Putamen (tissue), 1 donor: ENCODE measurements at regions not wholly inside any gene's neighbourhood (a gene's known extent, or its start where the extent isn't known, plus 50 kb on each side); places are given as distances from the start of the nearest gene placed in this dataset.
"Not testable (repeated sequence)": the region's sequence is repeated elsewhere in the genome, so short reads cannot be mapped to it uniquely, and the experiment has no call there.

Experiments used
- DNase-seq: peaks from one replicate; pipeline ENCODE4 v3.0.0-alpha.2; 2016; ENCODE audit warnings: low spot score

DNA sequence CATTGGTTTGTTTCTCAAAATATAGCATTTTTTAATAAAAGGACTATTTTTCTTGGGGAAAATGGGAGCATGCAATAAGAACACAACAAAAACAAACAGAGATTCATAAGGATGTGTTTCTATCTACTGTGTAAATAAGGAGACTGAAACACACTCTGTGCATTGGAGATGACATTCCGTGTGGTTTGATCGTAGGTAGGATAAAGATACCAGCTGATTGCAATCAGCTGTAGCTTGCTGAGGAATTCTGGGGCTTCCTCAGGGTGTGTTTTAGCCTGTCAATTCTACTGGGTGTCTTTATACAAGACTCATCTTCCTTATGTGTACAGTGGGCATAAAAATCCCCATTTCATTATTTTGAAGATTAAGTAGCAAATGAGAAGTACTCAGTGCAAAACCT is 591.6 kb downstream of the DSC3 start:
- no peak for DNase-seq

DNA sequence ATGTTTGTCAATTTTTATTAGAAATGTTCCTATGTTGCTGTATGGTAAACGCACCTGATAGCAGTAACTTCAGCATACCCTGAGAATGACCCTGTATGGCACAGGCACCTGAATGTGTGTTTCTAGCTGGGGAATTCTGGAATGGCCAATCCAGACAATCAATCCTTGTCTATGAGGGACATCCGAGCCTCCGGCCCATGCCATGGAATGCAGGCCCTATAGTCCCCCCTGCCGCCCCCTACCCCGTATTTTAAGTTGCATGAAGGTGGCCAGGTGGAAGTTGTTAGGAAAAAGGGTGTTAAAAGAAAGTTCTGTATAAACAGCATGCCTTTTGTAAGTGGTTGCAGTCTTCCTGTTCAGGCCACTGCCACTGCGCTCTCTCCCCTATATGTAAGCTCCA is 595.9 kb downstream of the DSC3 start:
- DNase-seq = no peak

DNA sequence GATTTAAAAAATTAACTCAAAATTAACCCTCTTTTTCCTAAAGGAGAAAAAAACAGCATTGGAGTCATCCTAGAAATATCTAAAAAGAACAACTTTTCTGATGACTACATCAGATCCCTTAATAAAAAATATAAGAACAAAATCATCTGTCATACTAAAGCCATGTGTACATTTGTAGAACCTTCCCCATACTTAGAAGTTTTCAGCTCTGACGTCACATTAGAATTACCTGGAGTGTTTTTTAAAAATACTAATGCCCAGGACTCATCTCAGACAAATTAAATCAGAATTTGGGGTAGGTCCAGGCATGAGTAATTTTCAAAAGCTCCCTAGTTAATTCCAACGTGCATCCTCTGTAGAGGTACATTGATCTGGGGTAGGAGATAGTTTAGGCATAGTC is 598.0 kb downstream of the DSC3 start:
- no peak for DNase-seq

DNA sequence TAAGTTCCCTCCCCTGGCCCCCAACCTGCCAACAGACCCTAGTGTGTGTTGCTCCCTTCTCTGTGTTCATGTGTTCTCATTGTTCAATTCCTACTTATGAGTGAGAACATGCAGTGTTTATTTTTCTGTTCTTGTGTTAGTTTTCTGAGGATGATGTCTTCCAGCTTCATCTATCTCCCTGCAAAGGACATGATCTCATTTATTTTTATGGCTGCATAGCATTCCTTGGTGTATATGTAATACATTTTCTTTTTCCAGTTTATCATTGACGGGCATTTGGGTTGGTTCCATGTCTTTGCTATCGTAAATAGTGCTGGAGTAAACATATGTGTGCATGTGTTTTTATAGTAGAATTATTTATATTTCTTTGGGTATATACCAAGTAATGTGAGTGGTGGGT is 602.2 kb downstream of the DSC3 start:
- DNase-seq = no peak

DNA sequence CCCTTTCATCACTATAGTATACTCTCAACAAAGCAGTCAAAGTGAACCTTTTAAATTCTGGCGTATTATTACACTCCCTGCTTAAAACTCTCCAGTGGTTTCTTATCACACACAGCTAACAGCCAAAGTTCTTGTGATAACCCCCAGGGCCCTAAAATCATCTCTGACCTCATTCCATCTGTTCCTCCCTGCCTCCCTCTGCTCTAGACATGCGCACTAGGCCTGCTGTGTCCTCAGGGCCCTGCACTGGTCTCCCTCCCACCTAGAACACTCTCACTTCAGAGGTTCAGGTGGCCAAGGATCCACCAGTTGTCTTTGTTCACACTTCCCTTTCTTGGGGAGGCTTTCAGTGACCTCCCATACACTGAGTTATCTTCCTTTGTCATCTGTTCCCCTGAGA is 603.4 kb downstream of the DSC3 start:
- DNase-seq = no peak

DNA sequence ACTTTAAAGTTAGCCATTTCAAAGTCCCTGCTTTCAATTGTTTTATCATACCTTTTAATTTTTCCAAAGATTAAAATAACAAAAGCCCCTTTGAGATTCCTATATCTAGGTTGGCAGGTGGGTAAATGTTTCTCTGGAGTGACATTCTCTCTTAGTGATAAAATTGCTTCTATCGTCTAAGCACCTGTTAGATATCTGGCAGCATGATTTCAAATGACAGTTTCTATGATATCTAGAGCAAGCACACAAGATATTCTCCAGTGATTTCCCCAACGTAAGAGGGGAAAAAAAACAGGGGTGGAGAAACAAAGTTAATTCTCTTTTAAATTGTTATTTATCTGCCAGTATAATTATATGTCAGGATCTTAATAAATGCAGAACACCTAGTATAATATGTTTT is 610.2 kb downstream of the DSC3 start:
- no peak for DNase-seq

DNA sequence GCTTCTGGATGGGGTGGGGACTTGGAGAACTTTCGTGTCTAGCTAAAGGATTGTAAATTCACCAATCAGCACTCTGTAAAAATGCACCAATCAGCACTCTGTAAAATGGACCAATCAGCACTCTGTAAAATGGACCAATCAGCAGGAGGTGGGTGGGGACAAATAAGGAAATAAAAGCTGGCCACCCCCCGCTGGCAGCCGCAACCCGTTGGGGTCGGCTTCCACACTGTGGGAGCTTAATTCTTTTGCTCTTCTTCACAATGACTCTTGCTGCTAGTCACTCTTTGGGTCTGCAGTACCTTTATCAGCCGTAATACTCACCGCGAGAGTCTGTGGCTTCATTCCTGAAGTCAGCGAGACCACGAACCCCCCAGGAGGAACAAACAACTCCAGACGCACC is 623.1 kb downstream of the DSC3 start:
- not testable (repeated sequence) for DNase-seq

DNA sequence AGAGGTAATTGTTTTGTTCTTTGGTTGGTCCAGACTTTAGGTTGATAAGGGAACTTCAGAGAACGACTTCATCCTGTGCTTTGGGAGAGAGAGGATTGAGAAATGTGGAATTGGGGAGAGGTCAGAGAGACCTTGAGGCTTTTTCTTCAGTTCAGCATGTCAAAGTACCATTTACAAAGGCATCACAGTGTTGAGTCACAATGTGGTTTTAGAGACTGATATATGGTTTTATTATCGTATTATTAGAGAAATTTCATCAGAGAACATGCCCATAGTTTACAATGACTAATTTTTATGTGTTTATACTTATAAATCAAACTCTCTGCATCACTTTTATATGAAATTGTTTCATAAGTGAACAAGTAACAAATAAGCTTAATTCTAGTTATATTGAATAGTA is 626.6 kb downstream of the DSC3 start:
- DNase-seq = no peak

- DNase-seq = no peak
Observed at GRCh38 chr18:30409120-30409519, 633.4 kb downstream of the DSC3 start.

DNA sequence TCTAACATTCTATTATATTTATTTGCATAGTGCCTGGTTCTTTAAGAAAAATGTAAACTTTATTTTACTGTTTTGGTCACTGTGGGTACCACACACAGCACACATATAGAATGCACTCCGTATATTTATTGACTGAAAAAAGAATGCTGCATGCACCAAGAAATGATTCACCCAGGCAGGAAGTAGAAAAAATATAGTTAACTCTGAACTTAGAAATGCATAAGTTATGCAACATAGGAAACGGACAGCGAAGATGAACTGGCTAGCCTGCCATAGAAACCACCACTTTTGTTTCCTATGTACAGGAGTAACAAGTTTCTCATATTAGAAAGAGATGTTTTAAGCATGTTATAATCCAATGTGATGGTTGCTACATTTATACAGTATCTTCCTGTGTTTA is 635.8 kb downstream of the DSC3 start:
- DNase-seq = no peak

- DNase-seq = no peak
Observed at GRCh38 chr18:30405038-30405437, 637.5 kb downstream of the DSC3 start.

GRCh38 chr18:30404422-30404821 is 638.1 kb downstream of the DSC3 start:
- no peak for DNase-seq

- no peak for DNase-seq
Observed at GRCh38 chr18:30403278-30403677, 639.3 kb downstream of the DSC3 start.

DNA sequence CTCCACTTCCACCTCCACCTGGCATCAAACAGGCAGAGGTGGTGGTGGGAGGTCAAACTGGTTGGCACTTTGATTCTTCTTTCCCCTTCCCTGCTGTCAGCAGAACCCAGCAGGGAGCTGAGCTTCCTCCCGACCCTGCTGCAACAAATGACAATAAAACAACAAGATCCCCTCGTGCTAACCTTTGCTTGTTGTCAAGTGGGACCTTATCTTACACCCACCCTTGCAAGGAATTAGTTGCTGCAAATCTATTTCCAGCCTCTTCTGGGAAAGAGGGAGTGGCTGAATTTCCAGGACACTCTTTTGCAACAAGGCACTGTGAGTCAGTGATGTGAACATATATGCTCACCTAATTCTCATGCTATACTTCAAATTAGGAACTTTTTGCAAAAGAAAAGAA is 655.1 kb downstream of the DSC3 start:
- DNase-seq = no peak

- no peak for DNase-seq
Observed at GRCh38 chr18:30386624-30387023, 655.9 kb downstream of the DSC3 start.

- no peak for DNase-seq
Observed at GRCh38 chr18:30385684-30386083, 656.9 kb downstream of the DSC3 start.

- DNase-seq = no peak
Observed at GRCh38 chr18:30381826-30382225, 660.7 kb downstream of the DSC3 start.

- no peak for DNase-seq
Observed at GRCh38 chr18:30378097-30378496, 664.4 kb downstream of the DSC3 start.

GRCh38 chr18:30376515-30376914 is 666.0 kb downstream of the DSC3 start:
- DNase-seq = no peak

DNA sequence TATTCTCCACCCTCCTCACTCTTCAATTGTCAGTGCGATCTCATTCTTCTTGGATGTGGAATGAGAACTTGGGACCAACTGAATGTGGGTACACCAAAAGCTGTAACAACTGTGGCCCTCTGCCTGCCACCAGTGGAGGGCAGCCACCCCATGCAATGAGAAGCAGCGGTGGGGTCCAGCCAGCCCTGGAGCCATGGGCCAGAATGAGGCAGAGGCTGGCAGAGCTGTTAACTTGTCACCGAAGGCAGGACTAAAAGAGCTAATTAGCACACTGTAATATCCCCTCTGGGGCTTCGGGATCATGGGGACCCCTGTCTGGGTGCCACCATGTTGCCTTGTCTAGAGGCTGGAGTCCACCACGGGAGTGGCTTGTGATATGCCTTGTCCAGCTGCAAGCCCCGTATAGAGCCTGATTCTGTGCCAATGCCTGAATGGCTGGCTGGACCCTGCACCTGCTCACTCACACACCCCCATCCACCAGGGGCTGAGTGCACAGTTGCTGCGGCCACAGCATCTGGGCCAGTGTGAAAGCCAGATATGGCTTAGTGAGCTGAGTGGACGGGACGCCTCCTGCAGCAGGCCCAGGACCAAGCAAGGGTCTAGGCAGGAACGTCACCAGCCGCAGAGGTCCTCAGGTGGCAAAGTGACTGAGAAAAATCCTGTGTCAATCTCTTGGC is 680.5 kb downstream of the DSC3 start:
- DNase-seq = no peak

- no peak for DNase-seq
Observed at GRCh38 chr18:30359521-30359920, 683.0 kb downstream of the DSC3 start.

- peak; percentile 34 for DNase-seq
Observed at GRCh38 chr18:30358555-30358954, 684.0 kb downstream of the DSC3 start.

DNA sequence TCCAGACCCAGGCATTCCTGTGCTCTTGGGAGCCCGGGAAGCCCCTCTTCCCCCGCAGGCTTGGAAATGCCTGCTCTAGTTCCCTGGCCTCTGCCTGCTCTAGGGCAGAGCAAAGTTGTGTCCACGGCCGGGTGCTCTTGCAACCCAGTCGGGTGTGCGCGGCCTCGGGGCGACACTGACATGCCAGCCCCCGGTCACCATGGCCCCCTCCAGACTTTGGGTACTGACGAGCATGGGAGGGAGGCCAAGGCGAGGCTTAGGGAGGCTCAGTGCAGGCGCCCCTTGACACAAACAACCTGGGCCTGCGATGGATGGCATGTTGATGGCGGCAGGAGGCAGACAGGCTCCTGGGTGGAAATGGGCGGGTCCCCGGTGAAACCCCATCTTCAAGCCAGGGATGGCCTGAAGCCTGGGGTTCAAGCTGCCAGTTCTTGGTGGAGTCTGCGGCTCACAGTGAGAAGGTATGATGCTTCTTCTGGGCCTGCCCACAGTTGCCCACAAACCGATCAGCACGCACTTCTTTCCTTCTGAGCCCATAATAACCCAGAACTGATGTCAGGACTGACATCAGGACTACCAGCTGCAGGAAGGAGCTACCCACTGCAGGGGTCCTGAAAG is 689.9 kb downstream of the DSC3 start:
- no peak for DNase-seq

DNA sequence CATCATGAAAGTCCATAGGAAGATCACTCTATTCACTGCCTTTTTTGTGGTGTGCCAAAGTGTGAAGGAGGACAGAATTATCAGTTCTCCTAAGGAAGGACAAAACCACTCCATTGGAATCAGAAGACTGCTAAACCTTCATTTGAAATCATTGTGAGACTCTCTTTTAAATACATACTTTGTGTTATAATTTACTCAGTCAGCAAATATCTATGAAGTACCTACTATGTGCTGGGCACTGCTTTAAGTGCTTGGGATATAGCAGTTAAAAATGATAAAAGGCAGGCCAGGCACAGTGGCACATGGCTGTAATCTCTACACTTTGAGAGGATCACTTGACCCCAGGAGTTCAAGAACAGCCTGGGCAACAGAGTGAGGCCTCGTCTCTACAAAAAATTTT is 692.3 kb downstream of the DSC3 start:
- no peak for DNase-seq
